Ovary (tissue), 7 donors: ENCODE measurements at regions not wholly inside any gene's neighbourhood (a gene's known extent, or its start where the extent isn't known, plus 50 kb on each side); places are given as distances from the start of the nearest gene placed in this dataset.
A peak's percentile ranks its signal among the peaks of the same experiment; 100 is the strongest.

Source experiments
- DNase-seq, 5 donors: peaks; one replicate each; pipeline ENCODE4 v3.0.0-alpha.2; 2019 to 2020
- H3K27ac ChIP-seq, 2 donors: fragments of 200-600 bp; one replicate each; pipeline versions ENCODE4 v1.5.1 to v1.8.0; 2019 to 2022
- H3K27me3 ChIP-seq: fragments of 200-600 bp; one replicate; pipeline ENCODE4 v1.8.0; 2022
- H3K36me3 ChIP-seq: fragments of 200-600 bp; sonication (generic); one replicate; pipeline ENCODE4 v1.5.1; 2019
- H3K4me1 ChIP-seq: one replicate; pipeline ENCODE4 v1.8.1; 2013; ENCODE audit warnings: mild to moderate bottlenecking, moderate library complexity; ENCODE audit not compliant: insufficient read depth
- H3K4me3 ChIP-seq: fragments of 200-600 bp; sonication (generic); one replicate; pipeline ENCODE4 v1.5.1; 2017
- H3K9me3 ChIP-seq, 2 donors: fragments of 200-600 bp in 1 of 2; sonication (generic) in 1 of 2; one replicate each; pipeline versions ENCODE4 v1.5.1 to v1.8.1; 2013 to 2019; ENCODE audit warnings: mild to moderate bottlenecking in 1 of 2, moderate library complexity in 1 of 2
- CTCF ChIP-seq, 3 donors: fragments of 450-650 bp in 2 of 3; fragments of 200-600 bp in 1 of 3; IDR thresholded peaks; one replicate each; pipeline versions ENCODE4 v1.5.1 to v1.8.0; 2016 to 2022; ENCODE audit warnings: antibody characterized with exemption in 3 of 3, mild to moderate bottlenecking in 1 of 3
- EP300 ChIP-seq: sonication (generic); formaldehyde crosslinking; IDR thresholded peaks from one replicate; pipeline ENCODE4 v1.6.1; 2017; ENCODE audit warnings: antibody characterized with exemption
- POLR2A ChIP-seq: fragments of 450-650 bp; IDR thresholded peaks from one replicate; pipeline ENCODE4 v1.6.1; 2017; ENCODE audit warnings: antibody characterized with exemption, mild to moderate bottlenecking, moderate library complexity
- WGBS, 3 donors: extraction: QIAGEN DNeasy Blood & Tissue Kit in 1 of 3; methylation state at CpG; one replicate each; pipeline versions ENCODE4 v1.1.5 to v1.1.7; 2013 to 2017; 5-methylcytosine and 5-hydroxymethylcytosine counted together
- intact Hi-C, 4 donors: fragments of 100-400 bp; cut with DNase I; formaldehyde crosslinking; loops; one replicate each; pipeline versions ENCODE4 v1.11.0 to v1.15.1; 2022 to 2023
- donor health status: DM: no; HTN: no; CAD: no; lungs with moderate emphysema.
- donor health status: DM: no; HTN: no; CAD: no.
- donor health status: Bipolar disorder and iron deficiency.
- donor health status: DM: no; HTN: no; CAD: no.
- donor health status: DM: yes; HTN: yes; CAD: no.

- no peak overlapping the region for H3K4me3 ChIP-seq
- H3K27ac ChIP-seq = no peak overlapping the region
- TF ChIP-seq EP300 (no peak), CTCF (IDR thresholded peaks at IDR 0.05) (no peak), POLR2A (no peak)
- peaks cover 5% of the 10 kb centered on the region for H3K4me1 ChIP-seq
- H3K36me3 ChIP-seq = no peaks in the 10 kb centered on the region
- DNase-seq = no peak
- intact Hi-C loops = no loop called here
- WGBS, 3 donors = 93 to 100% (median 99%) methylated on average over 1 of the region's 1 CpG
- H3K9me3 ChIP-seq = no peaks in the 10 kb centered on the region
- H3K27me3 ChIP-seq = no peaks in the 10 kb centered on the region
Observed at GRCh38 chr1:115203287-115203686, 114.0 kb upstream of the TSPAN2 start.

GRCh38 chr1:115201598-115201997, 112.3 kb upstream of the TSPAN2 start:
- H3K4me1 ChIP-seq = peaks cover 5% of the 10 kb centered on the region
- intact Hi-C loops = no loop called here
- WGBS, 3 donors = 85 to 98% (median 97%) methylated on average over 1 of the region's 1 CpG

GRCh38 chr1:115199416-115200132, 110.3 kb upstream of the TSPAN2 start:
- H3K4me1 ChIP-seq = peaks cover 5% of the 10 kb centered on the region
- H3K9me3 ChIP-seq = no peaks in the 10 kb centered on the region
- TF ChIP-seq EP300 (no peak), CTCF (IDR thresholded peaks at IDR 0.05) (no peak), POLR2A (no peak)
- no peaks in the 10 kb centered on the region for H3K36me3 ChIP-seq
- no peak overlapping the region for H3K27ac ChIP-seq
- intact Hi-C loops = no loop called here
- 23 to 32% (median 30%) methylated on average over 5 of the region's 5 CpGs for WGBS, 3 donors
- H3K27me3 ChIP-seq = no peaks in the 10 kb centered on the region
- no peak overlapping the region for H3K4me3 ChIP-seq
- DNase-seq = no peak

More at GRCh38 chr1:115201598-115201997, 112.3 kb upstream of the TSPAN2 start:
- H3K27ac ChIP-seq = no peak overlapping the region
- DNase-seq = no peak
- no peak overlapping the region for H3K4me3 ChIP-seq
- TF ChIP-seq POLR2A = no peak
- no peak for TF ChIP-seq CTCF (IDR thresholded peaks at IDR 0.05)
- TF ChIP-seq EP300 = no peak
- H3K27me3 ChIP-seq = no peaks in the 10 kb centered on the region
- H3K36me3 ChIP-seq = no peaks in the 10 kb centered on the region
- H3K9me3 ChIP-seq = no peaks in the 10 kb centered on the region

- TF ChIP-seq POLR2A (no peak), EP300 (no peak), CTCF (IDR thresholded peaks at IDR 0.05) (no peak)
- DNase-seq = peak in 1 of 5 donors; percentile 35
- H3K27me3 ChIP-seq = no peaks in the 10 kb centered on the region
- peak overlapping the region in 1 of 2 donors; percentile 13 for H3K27ac ChIP-seq
- 18 to 22% (median 19%) methylated on average over 4 of the region's 4 CpGs for WGBS, 3 donors
- peaks cover 5% of the 10 kb centered on the region for H3K4me1 ChIP-seq
- intact Hi-C loops = no loop called here
- H3K4me3 ChIP-seq = no peak overlapping the region
- no peaks in the 10 kb centered on the region for H3K9me3 ChIP-seq
- H3K36me3 ChIP-seq = no peaks in the 10 kb centered on the region
Observed at GRCh38 chr1:115198938-115199337, 109.6 kb upstream of the TSPAN2 start.
